Activated T-helper 1 cell treated with anti-CD3 and anti-CD28 coated beads, Interleukin-2, amount 50 U/mL, for 16 hours (primary cell): ENCODE measurements at regions not wholly inside any gene's neighbourhood (a gene's known extent, or its start where the extent isn't known, plus 50 kb on each side); places are given as distances from the start of the nearest gene placed in this dataset.
"Not testable (repeated sequence)": the region's sequence is repeated elsewhere in the genome, so short reads cannot be mapped to it uniquely, and the experiment has no call there.

Experiments used
- DNase-seq, 2 donors: peaks; one replicate each; pipeline ENCODE4 v3.0.0-alpha.2; 2020; ENCODE audit warnings: low read depth in 1 of 2, low spot score in 1 of 2

GRCh38 chrX:26631385-26631784 is 415.4 kb downstream of the MAGEB5 start:
- DNase-seq = no peak

- DNase-seq = no peak
These were observed 398.0 kb downstream of the MAGEB5 start for GRCh38 chrX:26613956-26614355.

- DNase-seq = no peak
These were observed 391.0 kb downstream of the MAGEB5 start for GRCh38 chrX:26606971-26607370.

- no peak for DNase-seq
These were observed 382.0 kb downstream of the MAGEB5 start for GRCh38 chrX:26597981-26598380.

- no peak for DNase-seq
These were observed 374.9 kb downstream of the MAGEB5 start for GRCh38 chrX:26590849-26591248.

DNA sequence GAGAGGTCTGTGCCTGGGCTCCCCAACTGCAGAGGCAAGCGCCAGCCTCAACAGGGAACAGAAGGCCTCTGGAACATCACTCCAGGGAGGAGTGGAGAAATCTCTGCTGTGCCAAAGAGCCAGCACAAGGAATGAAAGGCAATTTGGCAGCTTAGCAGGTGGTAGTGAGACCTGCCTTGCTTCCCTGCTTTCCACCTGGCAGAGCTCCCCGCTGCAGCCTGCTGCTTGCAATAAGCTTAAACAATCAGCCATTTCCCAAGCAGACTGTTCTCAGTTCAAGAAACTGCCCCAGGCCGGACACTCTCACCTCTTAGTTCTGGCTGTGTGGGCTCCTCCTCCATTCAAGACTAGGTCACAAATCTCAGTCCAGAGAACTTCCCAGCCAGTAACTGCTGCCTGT is 370.6 kb downstream of the MAGEB5 start:
- DNase-seq = no peak

GRCh38 chrX:26581091-26581490 is 365.1 kb downstream of the MAGEB5 start:
- no peak for DNase-seq

DNA sequence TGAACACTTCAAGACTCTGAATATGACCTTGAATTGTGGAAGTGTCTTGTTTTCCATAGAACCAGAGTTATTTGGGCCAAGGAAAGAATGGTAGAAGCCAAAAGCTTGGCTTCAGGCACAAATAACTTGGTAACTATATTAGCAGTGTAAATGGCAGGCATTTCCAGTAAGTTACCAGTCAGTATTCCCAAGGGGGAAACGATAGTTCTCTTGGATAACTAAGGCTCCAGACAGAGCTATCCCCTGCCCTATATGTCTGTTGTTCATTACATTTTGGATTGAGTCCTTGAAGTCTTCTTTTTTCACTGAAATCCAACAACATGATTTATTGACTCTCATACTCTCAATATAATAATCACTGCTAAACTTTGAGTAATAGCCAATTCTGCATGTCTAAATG is 364.1 kb downstream of the MAGEB5 start:
- DNase-seq = no peak

- no peak for DNase-seq
These were observed 358.3 kb downstream of the MAGEB5 start for GRCh38 chrX:26574234-26574633.

- no peak for DNase-seq
These were observed 346.2 kb downstream of the MAGEB5 start for GRCh38 chrX:26562156-26562555.

DNA sequence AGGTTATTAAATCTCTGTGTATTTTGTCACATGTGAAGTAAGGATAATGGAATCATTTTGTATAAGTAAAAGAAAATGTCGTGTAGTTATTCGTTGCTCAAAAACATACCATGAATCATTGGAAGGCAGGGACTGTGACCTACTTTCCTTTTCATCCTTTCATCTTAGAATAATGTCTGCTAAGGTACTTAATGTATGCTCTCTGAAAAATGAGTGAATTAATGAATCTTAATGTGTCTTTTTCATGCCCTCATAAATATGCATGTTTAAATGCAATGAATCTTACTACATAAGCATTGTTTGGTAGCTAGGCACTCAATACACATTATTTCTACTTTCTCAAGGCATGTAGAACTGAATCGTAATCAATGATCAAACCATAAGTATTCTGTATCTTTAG is 343.9 kb downstream of the MAGEB5 start:
- no peak for DNase-seq

- DNase-seq = no peak
These were observed 342.9 kb downstream of the MAGEB5 start for GRCh38 chrX:26558719-26559386.

GRCh38 chrX:26557691-26558321 is 341.8 kb downstream of the MAGEB5 start:
- no peak for DNase-seq

- DNase-seq = not testable (repeated sequence)
These were observed 309.8 kb downstream of the MAGEB5 start for GRCh38 chrX:26525768-26526167.

DNA sequence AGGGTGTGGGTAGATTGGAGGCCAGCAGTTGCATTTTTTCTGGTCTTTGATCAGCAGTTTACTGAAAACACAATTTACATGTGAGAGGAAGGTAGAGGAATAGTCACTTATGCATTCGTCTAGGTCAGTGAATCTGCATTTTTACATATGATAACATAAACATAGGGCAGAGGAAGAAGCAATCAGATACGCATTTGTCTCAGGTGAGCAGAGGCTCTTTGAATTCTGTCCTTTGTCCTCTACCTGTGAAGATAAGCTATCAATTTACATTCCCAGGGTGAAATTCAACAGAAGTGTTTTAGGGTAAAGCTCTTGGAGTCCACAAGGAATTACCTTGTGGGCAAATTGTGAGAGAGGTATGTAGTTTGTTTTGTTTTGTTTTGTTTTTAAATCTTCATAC is 306.5 kb downstream of the MAGEB5 start:
- no peak for DNase-seq

GRCh38 chrX:26511589-26512363 is 295.8 kb downstream of the MAGEB5 start:
- DNase-seq = no peak

- no peak for DNase-seq
These were observed 255.0 kb downstream of the MAGEB5 start for GRCh38 chrX:26470941-26471340.

GRCh38 chrX:26466387-26466786 is 250.4 kb downstream of the MAGEB5 start:
- DNase-seq = no peak

GRCh38 chrX:26445288-26445687 is 229.3 kb downstream of the MAGEB5 start:
- no peak for DNase-seq

GRCh38 chrX:26444417-26444816 is 228.4 kb downstream of the MAGEB5 start:
- DNase-seq = not testable (repeated sequence)

- DNase-seq = no peak
These were observed 226.4 kb downstream of the MAGEB5 start for GRCh38 chrX:26442340-26442739.

- DNase-seq = no peak
These were observed 198.6 kb downstream of the MAGEB5 start for GRCh38 chrX:26414534-26414933.
